ENCODE measurements at regions not wholly inside any gene's neighbourhood (a gene's known extent, or its start where the extent isn't known, plus 50 kb on each side); places are given as distances from the start of the nearest gene placed in this dataset.
"Not testable (repeated sequence)": the region's sequence is repeated elsewhere in the genome, so short reads cannot be mapped to it uniquely, and the experiment has no call there.

GRCh38 chr5:86289786-86290185, 328.0 kb upstream of the COX7C start:
- not testable (repeated sequence) for DNase-seq

- not testable (repeated sequence) for DNase-seq
Observed at GRCh38 chr5:86292811-86293210, 324.9 kb upstream of the COX7C start.

- DNase-seq = not testable (repeated sequence)
Observed at GRCh38 chr5:86302643-86303042, 315.1 kb upstream of the COX7C start.

DNA sequence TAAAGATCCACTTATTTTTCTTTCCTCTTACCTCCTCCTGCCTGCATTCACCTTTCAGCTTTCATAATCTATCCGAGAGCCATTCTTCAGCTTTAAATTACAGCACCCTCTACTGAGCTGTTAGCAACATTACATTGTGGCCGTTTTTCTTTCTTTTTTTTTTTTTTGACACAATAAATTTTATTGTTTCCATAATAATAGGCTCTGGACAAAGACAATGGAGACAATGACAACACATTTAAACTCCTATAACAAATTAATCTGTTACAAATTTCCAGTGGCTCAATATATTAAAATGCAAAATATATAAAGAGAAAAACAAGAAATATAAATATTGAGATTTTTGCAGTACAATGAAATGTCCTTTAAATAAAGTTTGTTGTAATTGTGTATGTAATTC, 312.7 kb upstream of the COX7C start:
- not testable (repeated sequence) for DNase-seq

GRCh38 chr5:86314951-86315350, 302.8 kb upstream of the COX7C start:
- DNase-seq = no peak

GRCh38 chr5:86320266-86320665, 297.5 kb upstream of the COX7C start:
- DNase-seq = no peak

GRCh38 chr5:86329318-86329717, 288.4 kb upstream of the COX7C start:
- DNase-seq = no peak

GRCh38 chr5:86330736-86331135, 287.0 kb upstream of the COX7C start:
- DNase-seq = no peak

GRCh38 chr5:86332851-86333250, 284.9 kb upstream of the COX7C start:
- DNase-seq = no peak

DNA sequence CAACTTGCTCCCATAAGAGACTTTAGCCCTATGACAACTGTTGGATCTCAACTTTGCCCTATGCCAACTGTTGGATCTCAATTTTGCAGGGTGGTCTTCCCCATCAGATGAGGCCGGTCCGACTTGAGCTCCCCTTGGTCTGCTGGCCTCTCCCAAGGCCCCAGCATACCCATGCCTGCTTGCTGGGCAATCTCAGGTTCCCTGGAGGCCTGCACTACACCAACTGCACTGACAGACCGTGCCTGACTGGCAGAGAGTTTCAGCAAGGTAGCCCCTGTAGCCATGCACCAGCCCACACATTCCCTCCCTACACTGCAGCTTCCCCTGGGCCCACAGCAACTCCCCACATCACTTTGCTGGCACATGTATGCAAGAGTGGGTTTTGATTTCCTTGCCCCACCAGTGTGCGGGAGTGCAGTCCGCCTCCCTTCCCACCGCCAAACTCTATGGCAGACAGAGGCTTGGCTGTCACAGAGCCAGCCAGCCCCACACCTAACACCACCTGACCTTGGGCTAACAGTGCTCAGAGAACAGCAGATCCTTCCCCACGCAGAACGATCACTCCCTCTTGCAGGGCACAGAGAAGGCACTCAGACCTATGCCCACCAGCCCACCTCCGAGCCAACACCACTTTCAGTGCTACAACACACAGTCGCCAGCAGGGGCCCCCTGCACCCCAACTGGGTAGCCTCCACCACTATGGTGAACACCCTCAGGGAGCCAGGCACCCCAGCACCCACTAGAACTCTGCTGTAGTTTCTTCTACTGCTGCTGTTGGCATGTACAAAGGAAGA, 279.9 kb upstream of the COX7C start:
- DNase-seq = no peak

GRCh38 chr5:86354664-86355063, 263.1 kb upstream of the COX7C start:
- no peak for DNase-seq

- DNase-seq = no peak
Observed at GRCh38 chr5:86360801-86361200, 256.9 kb upstream of the COX7C start.

- no peak for DNase-seq
Observed at GRCh38 chr5:86371061-86371460, 246.7 kb upstream of the COX7C start.

- DNase-seq = no peak
Observed at GRCh38 chr5:86374611-86375010, 243.1 kb upstream of the COX7C start.

GRCh38 chr5:86376214-86376613, 241.5 kb upstream of the COX7C start:
- no peak for DNase-seq

GRCh38 chr5:86403190-86403589, 214.6 kb upstream of the COX7C start:
- no peak for DNase-seq

- no peak for DNase-seq
Observed at GRCh38 chr5:86404256-86404655, 213.5 kb upstream of the COX7C start.

DNA sequence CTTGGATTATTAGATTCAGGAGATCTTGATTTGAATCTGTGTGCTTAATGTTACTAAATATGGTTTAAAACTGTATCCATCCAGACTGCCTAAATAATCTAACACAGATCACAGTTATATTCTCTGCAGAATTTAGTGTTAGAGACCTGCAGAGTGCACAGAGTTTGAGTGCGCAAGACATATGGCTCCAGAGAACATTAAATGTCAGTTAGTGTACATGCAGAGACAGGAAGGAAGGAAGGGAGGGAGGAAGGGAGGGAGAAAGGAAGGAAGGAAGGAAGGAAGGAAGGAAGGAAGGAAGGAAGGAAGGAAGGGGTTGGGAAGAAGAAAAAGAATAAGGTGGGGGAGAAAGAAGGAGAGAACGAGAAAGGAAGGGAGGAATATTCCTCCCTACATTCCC, 210.0 kb upstream of the COX7C start:
- DNase-seq = no peak

- no peak for DNase-seq
Observed at GRCh38 chr5:86411596-86411995, 206.1 kb upstream of the COX7C start.

GRCh38 chr5:86427158-86427557, 190.6 kb upstream of the COX7C start:
- no peak for DNase-seq

- DNase-seq = no peak
Observed at GRCh38 chr5:86439593-86440110, 178.1 kb upstream of the COX7C start.

DNA sequence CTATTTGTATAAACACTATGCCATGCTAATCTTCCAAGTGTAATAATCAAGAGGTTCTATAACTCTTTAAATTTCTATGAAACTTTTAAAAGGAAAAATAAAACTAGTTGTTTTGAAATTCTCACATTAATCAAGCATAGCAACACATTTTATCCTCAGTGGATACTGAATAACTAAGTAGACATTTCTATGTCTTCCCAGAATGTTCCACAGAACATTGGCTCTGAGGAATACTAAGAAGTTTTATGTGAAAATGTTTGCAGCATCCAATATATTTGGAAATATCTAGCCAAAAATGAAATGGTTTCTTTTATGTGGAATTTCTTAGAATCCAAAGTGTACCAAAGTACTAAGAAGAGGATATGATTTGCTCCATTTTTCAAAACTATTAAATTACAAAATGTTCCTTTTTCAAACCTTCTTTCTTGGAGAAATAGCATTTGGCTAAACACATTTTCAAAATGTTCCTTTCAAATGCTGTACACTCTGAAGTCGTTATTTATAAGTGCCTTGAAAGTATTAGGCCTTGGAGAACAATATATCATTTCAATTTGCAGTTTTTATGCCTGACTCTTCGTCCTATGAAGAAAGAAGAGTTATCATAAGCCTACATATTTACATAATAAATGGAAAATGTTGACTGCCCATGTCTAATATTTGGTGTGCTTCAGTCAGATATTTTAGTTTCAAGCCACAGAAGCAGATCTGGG, 175.6 kb upstream of the COX7C start:
- no peak for DNase-seq

- no peak for DNase-seq
Observed at GRCh38 chr5:86447362-86447761, 170.4 kb upstream of the COX7C start.

DNA sequence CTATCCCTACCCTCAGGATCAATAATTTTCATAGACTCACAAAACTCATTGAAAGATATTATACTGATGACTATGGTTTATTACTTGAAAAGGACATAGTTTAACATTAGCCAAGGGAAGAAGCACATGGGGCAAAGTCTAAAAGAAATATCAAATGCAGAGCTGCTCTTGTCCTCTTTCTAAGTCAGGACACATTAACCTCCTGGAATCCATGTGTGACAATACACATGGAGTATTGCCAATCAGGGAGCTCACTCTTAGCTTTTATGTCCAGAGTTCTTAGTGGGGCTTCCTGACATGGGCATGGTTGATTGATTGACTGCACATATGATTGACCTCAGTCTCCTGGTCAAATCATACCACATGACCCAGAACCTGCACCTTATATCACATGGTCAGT, 165.5 kb upstream of the COX7C start:
- DNase-seq = no peak
